ENCODE measurements at regions not wholly inside any gene's neighbourhood (a gene's known extent, or its start where the extent isn't known, plus 50 kb on each side); places are given as distances from the start of the nearest gene placed in this dataset.

DNA sequence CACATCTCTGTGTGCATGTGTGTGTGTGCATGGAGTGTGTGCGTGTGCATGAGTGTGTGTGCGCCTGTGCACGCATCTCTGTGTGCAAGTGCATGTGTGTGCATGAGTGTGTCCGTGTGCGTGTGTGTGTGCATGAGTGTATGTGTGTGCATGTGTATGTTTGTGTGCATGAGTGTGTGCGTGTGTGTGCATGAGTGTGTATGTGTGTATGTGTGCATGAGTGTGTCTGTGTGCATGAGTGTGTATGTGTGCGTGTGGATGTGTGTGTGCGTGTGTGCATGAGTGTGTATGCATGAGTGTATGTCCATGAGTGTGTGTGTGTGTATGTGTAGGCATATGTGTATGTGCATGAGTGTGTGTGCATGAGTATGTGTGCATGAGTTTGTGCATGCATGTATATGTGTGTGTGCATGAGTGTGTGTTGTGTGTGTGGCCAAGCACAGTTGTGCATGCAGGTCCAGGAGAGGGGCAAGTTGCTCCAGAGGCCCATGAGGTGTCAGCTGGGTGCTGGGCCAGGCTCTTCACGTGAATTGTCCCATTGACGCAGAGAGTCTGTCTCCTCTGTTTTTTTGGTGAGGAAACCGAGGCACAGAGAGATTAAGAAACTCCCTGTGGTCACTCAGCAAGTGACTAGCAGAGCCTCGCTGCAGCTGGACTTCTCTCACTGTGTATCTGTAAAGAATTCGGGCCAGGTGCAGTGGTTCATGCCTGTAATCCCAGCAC, 75.5 kb downstream of the ASB1 start:
- TF ChIP-seq, protein P1, sequence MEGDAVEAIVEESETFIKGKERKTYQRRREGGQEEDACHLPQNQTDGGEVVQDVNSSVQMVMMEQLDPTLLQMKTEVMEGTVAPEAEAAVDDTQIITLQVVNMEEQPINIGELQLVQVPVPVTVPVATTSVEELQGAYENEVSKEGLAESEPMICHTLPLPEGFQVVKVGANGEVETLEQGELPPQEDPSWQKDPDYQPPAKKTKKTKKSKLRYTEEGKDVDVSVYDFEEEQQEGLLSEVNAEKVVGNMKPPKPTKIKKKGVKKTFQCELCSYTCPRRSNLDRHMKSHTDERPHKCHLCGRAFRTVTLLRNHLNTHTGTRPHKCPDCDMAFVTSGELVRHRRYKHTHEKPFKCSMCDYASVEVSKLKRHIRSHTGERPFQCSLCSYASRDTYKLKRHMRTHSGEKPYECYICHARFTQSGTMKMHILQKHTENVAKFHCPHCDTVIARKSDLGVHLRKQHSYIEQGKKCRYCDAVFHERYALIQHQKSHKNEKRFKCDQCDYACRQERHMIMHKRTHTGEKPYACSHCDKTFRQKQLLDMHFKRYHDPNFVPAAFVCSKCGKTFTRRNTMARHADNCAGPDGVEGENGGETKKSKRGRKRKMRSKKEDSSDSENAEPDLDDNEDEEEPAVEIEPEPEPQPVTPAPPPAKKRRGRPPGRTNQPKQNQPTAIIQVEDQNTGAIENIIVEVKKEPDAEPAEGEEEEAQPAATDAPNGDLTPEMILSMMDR (IDR thresholded peaks at IDR 0.05): no peak
- TF ChIP-seq CHD2 (IDR thresholded peaks at IDR 0.05; ENCODE audit: low read length, partially characterized antibody) (no peak), POLR2A (IDR thresholded peaks at IDR 0.05; ENCODE audit: low read length) (no peak), CBX2 (IDR thresholded peaks at IDR 0.05; ENCODE audit: borderline replicate concordance, low read depth) (no peak), RFX5 (IDR thresholded peaks at IDR 0.05) (no peak), MAZ (IDR thresholded peaks at IDR 0.05; ENCODE audit: borderline replicate concordance, low read depth, low read length) (no peak), RCOR1 (IDR thresholded peaks at IDR 0.05; ENCODE audit: low read depth, low read length) (no peak)
- TF ChIP-seq, protein P2, sequence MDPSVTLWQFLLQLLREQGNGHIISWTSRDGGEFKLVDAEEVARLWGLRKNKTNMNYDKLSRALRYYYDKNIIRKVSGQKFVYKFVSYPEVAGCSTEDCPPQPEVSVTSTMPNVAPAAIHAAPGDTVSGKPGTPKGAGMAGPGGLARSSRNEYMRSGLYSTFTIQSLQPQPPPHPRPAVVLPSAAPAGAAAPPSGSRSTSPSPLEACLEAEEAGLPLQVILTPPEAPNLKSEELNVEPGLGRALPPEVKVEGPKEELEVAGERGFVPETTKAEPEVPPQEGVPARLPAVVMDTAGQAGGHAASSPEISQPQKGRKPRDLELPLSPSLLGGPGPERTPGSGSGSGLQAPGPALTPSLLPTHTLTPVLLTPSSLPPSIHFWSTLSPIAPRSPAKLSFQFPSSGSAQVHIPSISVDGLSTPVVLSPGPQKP (IDR thresholded peaks at IDR 0.05; ENCODE audit: low read depth, low read length): no peak
- TF ChIP-seq, protein P3, sequence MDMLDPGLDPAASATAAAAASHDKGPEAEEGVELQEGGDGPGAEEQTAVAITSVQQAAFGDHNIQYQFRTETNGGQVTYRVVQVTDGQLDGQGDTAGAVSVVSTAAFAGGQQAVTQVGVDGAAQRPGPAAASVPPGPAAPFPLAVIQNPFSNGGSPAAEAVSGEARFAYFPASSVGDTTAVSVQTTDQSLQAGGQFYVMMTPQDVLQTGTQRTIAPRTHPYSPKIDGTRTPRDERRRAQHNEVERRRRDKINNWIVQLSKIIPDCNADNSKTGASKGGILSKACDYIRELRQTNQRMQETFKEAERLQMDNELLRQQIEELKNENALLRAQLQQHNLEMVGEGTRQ (IDR thresholded peaks at IDR 0.05): no peak
- TF ChIP-seq, protein P4, sequence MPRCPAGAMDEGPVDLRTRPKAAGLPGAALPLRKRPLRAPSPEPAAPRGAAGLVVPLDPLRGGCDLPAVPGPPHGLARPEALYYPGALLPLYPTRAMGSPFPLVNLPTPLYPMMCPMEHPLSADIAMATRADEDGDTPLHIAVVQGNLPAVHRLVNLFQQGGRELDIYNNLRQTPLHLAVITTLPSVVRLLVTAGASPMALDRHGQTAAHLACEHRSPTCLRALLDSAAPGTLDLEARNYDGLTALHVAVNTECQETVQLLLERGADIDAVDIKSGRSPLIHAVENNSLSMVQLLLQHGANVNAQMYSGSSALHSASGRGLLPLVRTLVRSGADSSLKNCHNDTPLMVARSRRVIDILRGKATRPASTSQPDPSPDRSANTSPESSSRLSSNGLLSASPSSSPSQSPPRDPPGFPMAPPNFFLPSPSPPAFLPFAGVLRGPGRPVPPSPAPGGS (IDR thresholded peaks at IDR 0.05): no peak

All from A549 (cell line).